Lower leg skin (tissue), 4 donors: ENCODE measurements at regions not wholly inside any gene's neighbourhood (a gene's known extent, or its start where the extent isn't known, plus 50 kb on each side); places are given as distances from the start of the nearest gene placed in this dataset.

Experiments
- DNase-seq, 2 donors: peaks; one replicate each; pipeline ENCODE4 v3.0.0-alpha.2; 2019; ENCODE audit warnings: low spot score in 2 of 2
- H3K4me3 ChIP-seq: fragments of 200-600 bp; sonication (generic); 2 replicates; pipeline ENCODE4 v1.5.1; 2017; ENCODE audit warnings: mild to moderate bottlenecking, low read depth; ENCODE audit not compliant: poor library complexity, severe bottlenecking
- CTCF ChIP-seq, 3 donors: fragments of 450-650 bp; IDR thresholded peaks; one replicate each; pipeline ENCODE4 v1.5.1; 2016; ENCODE audit warnings: antibody characterized with exemption in 3 of 3, mild to moderate bottlenecking in 3 of 3, moderate library complexity in 2 of 3
- POLR2A ChIP-seq, 2 donors: fragments of 450-650 bp; IDR thresholded peaks; one replicate each; pipeline ENCODE4 v1.6.1; 2016 to 2017; ENCODE audit warnings: antibody characterized with exemption in 2 of 2, mild to moderate bottlenecking in 1 of 2, moderate library complexity in 1 of 2
- WGBS, 2 donors: methylation state at CpG; one replicate each; pipeline ENCODE4 v1.1.5; 2018; 5-methylcytosine and 5-hydroxymethylcytosine counted together
- intact Hi-C: fragments of 100-400 bp; cut with DNase I; formaldehyde crosslinking; loops from one replicate; pipeline ENCODE4 v1.15.0; 2023; ENCODE audit warnings: low total_unique reads

GRCh38 chr12:98296462-98297079 is 218.8 kb upstream of the TMPO start:
- intact Hi-C loops: no loop called here
- H3K4me3 ChIP-seq: no peak overlapping the region
- 45 to 46% methylated on average over 6 of the region's 6 CpGs for WGBS, 2 donors
- TF ChIP-seq POLR2A (IDR thresholded peaks at IDR 0.05) (no peak), CTCF (IDR thresholded peaks at IDR 0.05) (no peak)
- DNase-seq: no peak

- WGBS, 2 donors: 54 to 67% methylated on average over 3 of the region's 3 CpGs
- intact Hi-C loops: no loop called here
- TF ChIP-seq POLR2A (IDR thresholded peaks at IDR 0.05) (no peak), CTCF (IDR thresholded peaks at IDR 0.05) (no peak)
Observed at GRCh38 chr12:98297538-98297937, 217.9 kb upstream of the TMPO start.

DNA sequence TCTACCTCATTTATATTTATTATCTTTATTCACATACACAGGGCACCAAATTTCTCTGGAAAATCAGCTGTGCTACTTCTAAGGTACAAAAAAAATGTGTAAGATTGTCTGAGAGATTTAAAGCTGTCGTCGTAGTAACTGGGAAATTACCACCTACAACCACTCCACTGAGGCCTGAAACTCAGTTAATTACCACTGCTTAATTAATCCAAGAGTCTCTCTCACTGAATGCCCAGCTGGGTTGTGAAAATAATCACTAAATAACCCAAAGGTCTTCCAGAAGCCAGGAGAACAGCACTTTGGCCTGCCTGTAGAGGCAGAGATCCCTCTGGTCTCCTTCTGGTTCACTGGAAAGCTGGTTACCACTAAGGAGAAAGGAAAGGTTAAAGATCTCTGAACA is 207.2 kb upstream of the TMPO start:
- intact Hi-C loops: no loop called here
- H3K4me3 ChIP-seq: no peak overlapping the region
- TF ChIP-seq CTCF (IDR thresholded peaks at IDR 0.05): no peak
- TF ChIP-seq POLR2A (IDR thresholded peaks at IDR 0.05): no peak
- WGBS, 2 donors: 73 to 76% methylated on average over 2 of the region's 2 CpGs
- no peak for DNase-seq

More at GRCh38 chr12:98297538-98297937, 217.9 kb upstream of the TMPO start:
- DNase-seq: no peak
- no peak overlapping the region for H3K4me3 ChIP-seq

- 69 to 71% methylated on average over 6 of the region's 6 CpGs for WGBS, 2 donors
- TF ChIP-seq POLR2A (IDR thresholded peaks at IDR 0.05) (no peak), CTCF (IDR thresholded peaks at IDR 0.05) (no peak)
- DNase-seq: no peak
- H3K4me3 ChIP-seq: no peak overlapping the region
- intact Hi-C loops: no loop called here
Observed at GRCh38 chr12:98317939-98318899, 197.2 kb upstream of the TMPO start.

- DNase-seq: no peak
- H3K4me3 ChIP-seq: no peak overlapping the region
- 55 to 73% methylated on average over 1 of the region's 1 CpG for WGBS, 2 donors
- intact Hi-C loops: no loop called here
- TF ChIP-seq POLR2A (IDR thresholded peaks at IDR 0.05) (no peak), CTCF (IDR thresholded peaks at IDR 0.05) (no peak)
Observed at GRCh38 chr12:98319716-98320425, 195.5 kb upstream of the TMPO start.
